ENCODE measurements at regions not wholly inside any gene's neighbourhood (a gene's known extent, or its start where the extent isn't known, plus 50 kb on each side); places are given as distances from the start of the nearest gene placed in this dataset.

DNA sequence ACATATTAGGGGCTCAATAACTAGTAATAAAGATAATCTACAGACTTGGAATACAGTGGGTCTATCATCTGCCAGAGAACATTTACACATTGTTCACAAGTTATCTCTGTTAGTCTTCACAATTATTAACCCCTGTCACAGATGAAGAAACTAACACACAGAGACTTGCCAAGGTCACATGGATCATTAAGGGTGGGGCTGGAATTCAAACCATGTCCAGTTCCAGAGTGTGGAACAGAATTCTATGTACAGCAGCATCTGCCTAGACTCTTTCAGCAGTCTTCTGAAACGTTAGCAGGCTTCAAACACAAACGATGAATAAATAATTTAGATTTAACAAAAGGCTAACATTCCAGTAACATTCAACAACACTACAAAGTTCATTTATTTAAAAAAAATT lies 673.9 kb upstream of the NR2F2 start:
- intact Hi-C loops (cut with micrococcal nuclease; ENCODE audit: unreplicated experiment), result no loop called here
- Histone ChIP-seq H3K27me3 (replicated peaks; ENCODE audit: insufficient read depth, low read depth, low read length, poor library complexity) (no peaks in the 10 kb centered on the region), H3K9me3 (ENCODE audit: low read depth, low read length, poor library complexity, severe bottlenecking) (no peaks in the 10 kb centered on the region), H3K27ac (ENCODE audit: low read depth, low read length, poor library complexity, severe bottlenecking) (no peak overlapping the region), H3K4me1 (ENCODE audit: insufficient read depth, low read length, poor library complexity, severe bottlenecking) (no peaks in the 10 kb centered on the region), H3K4me3 (ENCODE audit: low read depth, low read length, poor library complexity, severe bottlenecking) (no peak overlapping the region), H3K36me3 (ENCODE audit: insufficient read depth, low read length, poor library complexity, severe bottlenecking) (no peaks in the 10 kb centered on the region)
- ChIA-PET CTCF (no interaction called here), POLR2A (ENCODE audit: low non-redundant PET) (no interaction called here)
- no peak for DNase-seq (ENCODE audit: low spot score)
- no TSS peak for BruUV-seq (replicated peaks)
- TF ChIP-seq CTCF (conservative IDR thresholded peaks at IDR 0.05; ENCODE audit: low read depth, low read length), result no peak
- no peak for TF ChIP-seq EZH2 (IDR thresholded peaks at IDR 0.05; ENCODE audit: borderline replicate concordance, low read depth, low read length, poor library complexity, severe bottlenecking)

- TF ChIP-seq CTCF (conservative IDR thresholded peaks at IDR 0.05; ENCODE audit: low read depth, low read length), result no peak
- TF ChIP-seq EZH2 (IDR thresholded peaks at IDR 0.05; ENCODE audit: borderline replicate concordance, low read depth, low read length, poor library complexity, severe bottlenecking), result no peak
- DNase-seq (ENCODE audit: low spot score), result no peak
- no peak overlapping the region for H3K4me3 ChIP-seq (ENCODE audit: low read depth, low read length, poor library complexity, severe bottlenecking)
- intact Hi-C loops (cut with micrococcal nuclease; ENCODE audit: unreplicated experiment), result no loop called here
- H3K9me3 ChIP-seq (ENCODE audit: low read depth, low read length, poor library complexity, severe bottlenecking), result no peaks in the 10 kb centered on the region
- no TSS peak for BruUV-seq (replicated peaks)
- H3K27ac ChIP-seq (ENCODE audit: low read depth, low read length, poor library complexity, severe bottlenecking), result no peak overlapping the region
- no peaks in the 10 kb centered on the region for H3K4me1 ChIP-seq (ENCODE audit: insufficient read depth, low read length, poor library complexity, severe bottlenecking)
- no peaks in the 10 kb centered on the region for H3K27me3 ChIP-seq (replicated peaks; ENCODE audit: insufficient read depth, low read depth, low read length, poor library complexity)
- no peaks in the 10 kb centered on the region for H3K36me3 ChIP-seq (ENCODE audit: insufficient read depth, low read length, poor library complexity, severe bottlenecking)
- ChIA-PET CTCF (no interaction called here), POLR2A (ENCODE audit: low non-redundant PET) (no interaction called here)
Measured at GRCh38 chr15:95658799-95659198, 671.7 kb upstream of the NR2F2 start.

GRCh38 chr15:95659656-95660055 lies 670.8 kb upstream of the NR2F2 start:
- POLR2A ChIA-PET (ENCODE audit: low non-redundant PET), result no interaction called here
- BruUV-seq (replicated peaks), result no TSS peak
- TF ChIP-seq EZH2 (IDR thresholded peaks at IDR 0.05; ENCODE audit: borderline replicate concordance, low read depth, low read length, poor library complexity, severe bottlenecking) (no peak), CTCF (conservative IDR thresholded peaks at IDR 0.05; ENCODE audit: low read depth, low read length) (no peak)
- Histone ChIP-seq H3K9me3 (ENCODE audit: low read depth, low read length, poor library complexity, severe bottlenecking) (no peaks in the 10 kb centered on the region), H3K36me3 (ENCODE audit: insufficient read depth, low read length, poor library complexity, severe bottlenecking) (no peaks in the 10 kb centered on the region), H3K27me3 (replicated peaks; ENCODE audit: insufficient read depth, low read depth, low read length, poor library complexity) (no peaks in the 10 kb centered on the region), H3K27ac (ENCODE audit: low read depth, low read length, poor library complexity, severe bottlenecking) (no peak overlapping the region), H3K4me1 (ENCODE audit: insufficient read depth, low read length, poor library complexity, severe bottlenecking) (no peaks in the 10 kb centered on the region), H3K4me3 (ENCODE audit: low read depth, low read length, poor library complexity, severe bottlenecking) (no peak overlapping the region)
- DNase-seq (ENCODE audit: low spot score), result no peak
- CTCF ChIA-PET, result no interaction called here
- intact Hi-C loops (cut with micrococcal nuclease; ENCODE audit: unreplicated experiment), result no loop called here
